K562 (cell line): ENCODE measurements at regions not wholly inside any gene's neighbourhood (a gene's known extent, or its start where the extent isn't known, plus 50 kb on each side); places are given as distances from the start of the nearest gene placed in this dataset.

Experiments
- ATAC-seq: fragments of 200-7000 bp; cut with Tn5 transposase; 3 replicates; pipeline ENCODE4 v1.9.1; 2020; ENCODE audit warnings: moderate library complexity
- BruUV-seq: library from RNA; stranded (reverse); fragments of 400-500 nt; replicated peaks from 2 replicates; lab custom pipeline; 2021; lab: Mats Ljungman, UMichigan
- CTCF ChIA-PET: fragments of 300-600 bp; formaldehyde crosslinking; extraction: SDS; loops from one replicate; lab custom pipeline; 2021; ENCODE audit warnings: low intra/inter-chr PET ratio; lab: Yijun Ruan, JAX
- POLR2A ChIA-PET: fragments of 300-600, 350-650 bp; sonication (Branson Sonifier 250); formaldehyde crosslinking; extraction: SDS; loops from one replicate; lab custom pipeline; 2021; ENCODE audit warnings: antibody characterized with exemption, inconsistent platforms; lab: Yijun Ruan, JAX
- DNase-seq, 4 experiments: peaks; one replicate each; pipeline versions ENCODE4 v3.0.0 to v3.0.0-alpha.2; 2011 to 2018; ENCODE audit warnings: low spot score in 3 of 4, mixed read lengths in 3 of 4; ENCODE audit errors: extremely low read depth in 1 of 4
- FAIRE-seq: peaks from 2 replicates; lab custom pipeline; 2011; peaks lifted over from hg19 to GRCh38; lab: Jason Lieb, UNC
- H2AFZ ChIP-seq: 2 replicates; pipeline ENCODE4 v1.6.0; 2011; ENCODE audit warnings: low read depth, low read length, control low read depth, inconsistent platforms
- H3K27ac ChIP-seq: fragments of 200-600 bp; 3 replicates; pipeline ENCODE4 v1.8.0; 2011; ENCODE audit warnings: low read depth, mild to moderate bottlenecking, control low read depth, inconsistent platforms, low read length, moderate library complexity, mixed read lengths; ENCODE audit errors: extremely low read depth
- H3K27me3 ChIP-seq, 2 experiments: fragments of 300-600 bp in 1 of 2; 2 replicates in 1 of 2; 3 replicates in 1 of 2; pipeline versions ENCODE4 v1.6.0 to v1.8.0; 2011; ENCODE audit warnings: inconsistent platforms in 2 of 2, low read length in 2 of 2, mild to moderate bottlenecking in 1 of 2, mixed read lengths in 1 of 2, moderate library complexity in 1 of 2; ENCODE audit not compliant: control insufficient read depth in 2 of 2, insufficient read depth in 2 of 2
- H3K36me3 ChIP-seq: fragments of 300-600 bp; 3 replicates; pipeline ENCODE4 v1.8.0; 2011; ENCODE audit warnings: mild to moderate bottlenecking, low read length, inconsistent platforms; ENCODE audit not compliant: control insufficient read depth, insufficient read depth
- H3K4me1 ChIP-seq, 2 experiments: fragments of 200-600 bp in 1 of 2; replicated peaks in 1 of 2; 2 replicates in 1 of 2; 3 replicates in 1 of 2; pipeline versions ENCODE4 v1.5.1 to v1.8.0; 2011; ENCODE audit warnings: inconsistent platforms in 2 of 2, low read length in 2 of 2, mild to moderate bottlenecking in 1 of 2, mixed read lengths in 1 of 2, moderate library complexity in 1 of 2; ENCODE audit not compliant: control insufficient read depth in 2 of 2, insufficient read depth in 2 of 2
- H3K4me2 ChIP-seq: 2 replicates; pipeline ENCODE4 v1.6.1; 2011; ENCODE audit warnings: low read length, control low read depth, inconsistent platforms, mixed read lengths; ENCODE audit not compliant: insufficient read depth
- H3K4me3 ChIP-seq: fragments of 200-600 bp; sonication (generic), shearing (Covaris generic); 2 replicates; pipeline ENCODE4 v1.5.1; 2016; ENCODE audit warnings: control low read depth, inconsistent platforms
- H3K79me2 ChIP-seq: fragments of 200-600 bp; 3 replicates; pipeline ENCODE4 v1.8.0; 2011; ENCODE audit warnings: low read length, inconsistent platforms; ENCODE audit not compliant: control insufficient read depth, insufficient read depth
- H3K9ac ChIP-seq, 2 experiments: 2 replicates each; pipeline versions ENCODE4 v1.6.0 to v1.6.1; 2011; ENCODE audit warnings: low read depth in 2 of 2, low read length in 2 of 2, control low read depth in 1 of 2, inconsistent platforms in 1 of 2, mild to moderate bottlenecking in 1 of 2, mixed read lengths in 1 of 2; ENCODE audit not compliant: insufficient read depth in 1 of 2
- H3K9me1 ChIP-seq: one replicate; pipeline ENCODE4 v1.6.0; 2011; ENCODE audit warnings: inconsistent platforms, mild to moderate bottlenecking, low read length, moderate library complexity; ENCODE audit not compliant: control insufficient read depth, insufficient read depth
- H3K9me3 ChIP-seq: replicated peaks from 2 replicates; pipeline ENCODE4 v1.5.1; 2011; ENCODE audit warnings: low read depth, low read length, inconsistent platforms; ENCODE audit not compliant: control insufficient read depth, insufficient read depth
- H4K20me1 ChIP-seq: replicated peaks from 2 replicates; pipeline ENCODE4 v1.6.1; 2011; ENCODE audit warnings: low read length, inconsistent platforms, mixed read lengths; ENCODE audit not compliant: control insufficient read depth, insufficient read depth
- CHD1 ChIP-seq: fragments of 200-600 bp; sonication (generic); IDR thresholded peaks from one replicate; pipeline ENCODE4 v1.6.1; 2012; ENCODE audit warnings: mild to moderate bottlenecking, moderate library complexity, low read length, inconsistent platforms
- ESRRB ChIP-seq: fragments of 250-450 bp; sonication (Bioruptor Pico); IDR thresholded peaks from 2 replicates; pipeline ENCODE4 v1.5.0; 2020; ENCODE audit warnings: mild to moderate bottlenecking, moderate library complexity, borderline replicate concordance
- FOXM1 ChIP-seq, 2 experiments: fragments of 450-650 bp in 1 of 2; sonication (generic) in 1 of 2; formaldehyde crosslinking in 1 of 2; IDR thresholded peaks; 2 replicates each; pipeline versions ENCODE4 v1.6.1 to v1.9.0; 2017 to 2022; ENCODE audit warnings: low read depth in 2 of 2, mild to moderate bottlenecking in 2 of 2, missing genetic modification reagents in 1 of 2, moderate library complexity in 1 of 2
- FOXP1 ChIP-seq: sonication (generic); formaldehyde crosslinking; IDR thresholded peaks from 2 replicates; pipeline ENCODE4 v1.8.0; 2022; ENCODE audit warnings: mild to moderate bottlenecking, missing genetic modification reagents
- HDAC8 ChIP-seq: fragments of 450-650 bp; IDR thresholded peaks from 2 replicates; pipeline ENCODE4 v1.6.1; 2016; ENCODE audit warnings: mild to moderate bottlenecking, missing genetic modification characterization, moderate library complexity, missing compliant biosample characterization
- JUNB ChIP-seq: fragments of 450-650 bp; formaldehyde crosslinking; conservative IDR thresholded peaks from 2 replicates; pipeline ENCODE4 v1.4.0; 2020; ENCODE audit warnings: mild to moderate bottlenecking
- KAT2B ChIP-seq: IDR thresholded peaks from one replicate; pipeline ENCODE4 v1.6.1; 2012; ENCODE audit warnings: low read depth, mild to moderate bottlenecking, control low read depth, inconsistent platforms, low read length, moderate library complexity
- MTA1 ChIP-seq: fragments of 450-650 bp; IDR thresholded peaks from 2 replicates; pipeline ENCODE4 v1.6.1; 2017; ENCODE audit warnings: borderline replicate concordance
- NCOA2 ChIP-seq, 2 experiments: fragments of 450-650 bp; IDR thresholded peaks; 2 replicates each; pipeline ENCODE4 v1.6.1; 2018; ENCODE audit warnings: mild to moderate bottlenecking in 2 of 2, moderate library complexity in 1 of 2; ENCODE audit not compliant: partially characterized antibody in 2 of 2
- PURB ChIP-seq: sonication (generic); formaldehyde crosslinking; IDR thresholded peaks from 2 replicates; pipeline ENCODE4 v1.9.0; 2021; ENCODE audit warnings: low read depth, mild to moderate bottlenecking, missing genetic modification reagents
- SRSF1 ChIP-seq: fragments of 200-400 bp; formaldehyde crosslinking; IDR thresholded peaks from 2 replicates; pipeline ENCODE4 v1.6.1; 2017; ENCODE audit warnings: mild to moderate bottlenecking, low read depth, low read length, moderate library complexity
- ZNF133 ChIP-seq: fragments of 250-450 bp; sonication (Bioruptor Pico); IDR thresholded peaks from 2 replicates; pipeline ENCODE4 v1.4.0; 2020; ENCODE audit warnings: mild to moderate bottlenecking
- WGBS: fragments of 100-300 bp; shearing (Covaris generic); methylation state at CpG from one replicate; pipeline ENCODE4 v1.1.6; 2016; ENCODE audit warnings: low coverage, mixed read lengths; ENCODE audit not compliant: insufficient coverage; ENCODE audit errors: missing lambda C conversion rate; 5-methylcytosine and 5-hydroxymethylcytosine counted together
- in situ Hi-C: fragments of 300-500 bp; cut with MboI; formaldehyde crosslinking; loops from 4 replicates; pipeline ENCODE4 v1.15.0; 2018; ENCODE audit warnings: inconsistent platforms, mixed read lengths
- intact Hi-C: fragments of 100-400 bp; cut with micrococcal nuclease; formaldehyde crosslinking; loops from 2 replicates; pipeline ENCODE4 v1.14.2; 2022
- TF ChIP-seq, protein P1 (sequence below): sonication (generic); formaldehyde crosslinking; IDR thresholded peaks from 2 replicates; pipeline ENCODE4 v1.8.0; 2023; ENCODE audit warnings: missing genetic modification reagents, mild to moderate bottlenecking, borderline replicate concordance
- TF ChIP-seq, protein P2 (sequence below): fragments of 450-650 bp; IDR thresholded peaks from 2 replicates; pipeline ENCODE4 v1.6.1; 2016; ENCODE audit warnings: missing biosample characterization, missing genetic modification characterization
- TF ChIP-seq, protein P3 (sequence below): fragments of 250-450 bp; sonication (Bioruptor Pico); IDR thresholded peaks from 2 replicates; pipeline ENCODE4 v1.6.1; 2021; ENCODE audit warnings: mild to moderate bottlenecking
- TF ChIP-seq, protein P4 (sequence below): sonication (generic); formaldehyde crosslinking; IDR thresholded peaks from 2 replicates; pipeline ENCODE4 v1.8.1; 2023; ENCODE audit warnings: mild to moderate bottlenecking, missing genetic modification reagents

DNA sequence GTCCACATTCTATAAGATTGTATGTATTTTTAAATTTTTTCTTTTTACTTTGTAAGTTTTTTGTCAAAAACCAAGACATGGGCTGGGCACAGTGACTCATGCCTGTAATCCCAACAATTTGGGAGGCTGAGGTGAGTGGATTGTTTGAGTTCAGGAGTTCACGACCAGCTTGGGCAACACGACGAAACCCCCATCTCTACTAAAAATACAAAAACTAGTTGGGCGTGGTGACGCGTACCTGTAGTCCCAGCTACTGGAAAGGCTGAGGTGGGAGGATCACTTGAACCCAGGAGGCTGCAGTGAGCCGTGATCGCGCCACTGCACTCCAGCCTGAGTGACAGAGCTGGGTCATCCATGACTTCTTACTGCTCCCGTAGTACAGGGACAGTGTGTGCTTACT is 84.8 kb upstream of the PRDM11 start:
- intact Hi-C loops = no loop called here
- TF ChIP-seq, protein P1, sequence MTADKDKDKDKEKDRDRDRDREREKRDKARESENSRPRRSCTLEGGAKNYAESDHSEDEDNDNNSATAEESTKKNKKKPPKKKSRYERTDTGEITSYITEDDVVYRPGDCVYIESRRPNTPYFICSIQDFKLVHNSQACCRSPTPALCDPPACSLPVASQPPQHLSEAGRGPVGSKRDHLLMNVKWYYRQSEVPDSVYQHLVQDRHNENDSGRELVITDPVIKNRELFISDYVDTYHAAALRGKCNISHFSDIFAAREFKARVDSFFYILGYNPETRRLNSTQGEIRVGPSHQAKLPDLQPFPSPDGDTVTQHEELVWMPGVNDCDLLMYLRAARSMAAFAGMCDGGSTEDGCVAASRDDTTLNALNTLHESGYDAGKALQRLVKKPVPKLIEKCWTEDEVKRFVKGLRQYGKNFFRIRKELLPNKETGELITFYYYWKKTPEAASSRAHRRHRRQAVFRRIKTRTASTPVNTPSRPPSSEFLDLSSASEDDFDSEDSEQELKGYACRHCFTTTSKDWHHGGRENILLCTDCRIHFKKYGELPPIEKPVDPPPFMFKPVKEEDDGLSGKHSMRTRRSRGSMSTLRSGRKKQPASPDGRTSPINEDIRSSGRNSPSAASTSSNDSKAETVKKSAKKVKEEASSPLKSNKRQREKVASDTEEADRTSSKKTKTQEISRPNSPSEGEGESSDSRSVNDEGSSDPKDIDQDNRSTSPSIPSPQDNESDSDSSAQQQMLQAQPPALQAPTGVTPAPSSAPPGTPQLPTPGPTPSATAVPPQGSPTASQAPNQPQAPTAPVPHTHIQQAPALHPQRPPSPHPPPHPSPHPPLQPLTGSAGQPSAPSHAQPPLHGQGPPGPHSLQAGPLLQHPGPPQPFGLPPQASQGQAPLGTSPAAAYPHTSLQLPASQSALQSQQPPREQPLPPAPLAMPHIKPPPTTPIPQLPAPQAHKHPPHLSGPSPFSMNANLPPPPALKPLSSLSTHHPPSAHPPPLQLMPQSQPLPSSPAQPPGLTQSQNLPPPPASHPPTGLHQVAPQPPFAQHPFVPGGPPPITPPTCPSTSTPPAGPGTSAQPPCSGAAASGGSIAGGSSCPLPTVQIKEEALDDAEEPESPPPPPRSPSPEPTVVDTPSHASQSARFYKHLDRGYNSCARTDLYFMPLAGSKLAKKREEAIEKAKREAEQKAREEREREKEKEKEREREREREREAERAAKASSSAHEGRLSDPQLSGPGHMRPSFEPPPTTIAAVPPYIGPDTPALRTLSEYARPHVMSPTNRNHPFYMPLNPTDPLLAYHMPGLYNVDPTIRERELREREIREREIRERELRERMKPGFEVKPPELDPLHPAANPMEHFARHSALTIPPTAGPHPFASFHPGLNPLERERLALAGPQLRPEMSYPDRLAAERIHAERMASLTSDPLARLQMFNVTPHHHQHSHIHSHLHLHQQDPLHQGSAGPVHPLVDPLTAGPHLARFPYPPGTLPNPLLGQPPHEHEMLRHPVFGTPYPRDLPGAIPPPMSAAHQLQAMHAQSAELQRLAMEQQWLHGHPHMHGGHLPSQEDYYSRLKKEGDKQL = no peak
- TF ChIP-seq NCOA2 (IDR thresholded peaks at IDR 0.05; ENCODE audit: partially characterized antibody in 2 of 2) (no peak), PURB (no peak), JUNB (CRISPR knock-in tag) (no peak), SRSF1 (no peak), ZNF133 (no peak), HDAC8 (tag) (no peak), KAT2B (no peak), ESRRB (CRISPR knock-in tag) (no peak), CHD1 (no peak), FOXP1 (no peak), MTA1 (no peak), FOXM1 (IDR thresholded peaks at IDR 0.05; ENCODE audit: low read depth) (no peak), FOXM1 (CRISPR knock-in tag; IDR thresholded peaks at IDR 0.05; ENCODE audit: low read depth) (no peak)
- TF ChIP-seq, protein P2, sequence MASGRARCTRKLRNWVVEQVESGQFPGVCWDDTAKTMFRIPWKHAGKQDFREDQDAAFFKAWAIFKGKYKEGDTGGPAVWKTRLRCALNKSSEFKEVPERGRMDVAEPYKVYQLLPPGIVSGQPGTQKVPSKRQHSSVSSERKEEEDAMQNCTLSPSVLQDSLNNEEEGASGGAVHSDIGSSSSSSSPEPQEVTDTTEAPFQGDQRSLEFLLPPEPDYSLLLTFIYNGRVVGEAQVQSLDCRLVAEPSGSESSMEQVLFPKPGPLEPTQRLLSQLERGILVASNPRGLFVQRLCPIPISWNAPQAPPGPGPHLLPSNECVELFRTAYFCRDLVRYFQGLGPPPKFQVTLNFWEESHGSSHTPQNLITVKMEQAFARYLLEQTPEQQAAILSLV (tag) = no peak
- TF ChIP-seq, protein P3, sequence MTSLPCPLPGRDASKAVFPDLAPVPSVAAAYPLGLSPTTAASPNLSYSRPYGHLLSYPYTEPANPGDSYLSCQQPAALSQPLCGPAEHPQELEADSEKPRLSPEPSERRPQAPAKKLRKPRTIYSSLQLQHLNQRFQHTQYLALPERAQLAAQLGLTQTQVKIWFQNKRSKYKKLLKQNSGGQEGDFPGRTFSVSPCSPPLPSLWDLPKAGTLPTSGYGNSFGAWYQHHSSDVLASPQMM (CRISPR knock-in tag) = no peak
- TF ChIP-seq, protein P4, sequence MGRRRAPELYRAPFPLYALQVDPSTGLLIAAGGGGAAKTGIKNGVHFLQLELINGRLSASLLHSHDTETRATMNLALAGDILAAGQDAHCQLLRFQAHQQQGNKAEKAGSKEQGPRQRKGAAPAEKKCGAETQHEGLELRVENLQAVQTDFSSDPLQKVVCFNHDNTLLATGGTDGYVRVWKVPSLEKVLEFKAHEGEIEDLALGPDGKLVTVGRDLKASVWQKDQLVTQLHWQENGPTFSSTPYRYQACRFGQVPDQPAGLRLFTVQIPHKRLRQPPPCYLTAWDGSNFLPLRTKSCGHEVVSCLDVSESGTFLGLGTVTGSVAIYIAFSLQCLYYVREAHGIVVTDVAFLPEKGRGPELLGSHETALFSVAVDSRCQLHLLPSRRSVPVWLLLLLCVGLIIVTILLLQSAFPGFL (CRISPR knock-in tag) = no peak

More for the DNA sequence above, 84.8 kb upstream of the PRDM11 start:
- ATAC-seq = no peak
- no peaks in the 10 kb centered on the region for H3K9me3 ChIP-seq
- ChIA-PET POLR2A (no interaction called here), CTCF (no interaction called here)
- BruUV-seq = no TSS peak
- H3K27ac ChIP-seq = no peak overlapping the region
- no peak for FAIRE-seq
- WGBS = 3% methylated on average over 10 of the region's 10 CpGs
- no peaks in the 10 kb centered on the region for H3K4me1 ChIP-seq
- DNase-seq = no peak
- no peak overlapping the region for H3K4me3 ChIP-seq
- in situ Hi-C loops = no loop called here
- H2AFZ ChIP-seq = no peak overlapping the region
- H3K4me2 ChIP-seq = no peak overlapping the region
- H3K9ac ChIP-seq = no peak overlapping the region
- no peaks in the 10 kb centered on the region for H4K20me1 ChIP-seq
- H3K27me3 ChIP-seq = peaks cover 2 to 19% of the 10 kb centered on the region in 2 experiments; a peak in 4 of 5 replicates
- H3K9me1 ChIP-seq = no peaks in the 10 kb centered on the region
- no peaks in the 10 kb centered on the region for H3K36me3 ChIP-seq
- H3K79me2 ChIP-seq = no peaks in the 10 kb centered on the region
